ENCODE measurements at regions not wholly inside any gene's neighbourhood (a gene's known extent, or its start where the extent isn't known, plus 50 kb on each side); places are given as distances from the start of the nearest gene placed in this dataset.

- H3K9me3 ChIP-seq: no peaks in the 10 kb centered on the region
- H3K27ac ChIP-seq: no peak overlapping the region
- no peak for TF ChIP-seq CTCF (IDR thresholded peaks at IDR 0.05)
- H3K27me3 ChIP-seq (replicated peaks; ENCODE audit: insufficient read depth): no peaks in the 10 kb centered on the region
- no peaks in the 10 kb centered on the region for H3K4me1 ChIP-seq (ENCODE audit: control insufficient read depth in 1 of 2, low read depth in 2 of 2)
- ATAC-seq (ENCODE audit: insufficient number of reproducible peaks, low FRiP score, low read depth): no peak
- DNase-seq (ENCODE audit: low spot score): no peak
- no peaks in the 10 kb centered on the region for H3K36me3 ChIP-seq
- no peak overlapping the region for H3K4me3 ChIP-seq
Measured at GRCh38 chr1:3992103-3992556, 92.1 kb upstream of the C1orf174 start.

- H3K9me3 ChIP-seq: no peaks in the 10 kb centered on the region
- H3K4me1 ChIP-seq (ENCODE audit: control insufficient read depth in 1 of 2, low read depth in 2 of 2): no peaks in the 10 kb centered on the region
- no peaks in the 10 kb centered on the region for H3K36me3 ChIP-seq
- H3K4me3 ChIP-seq: no peak overlapping the region
- DNase-seq (ENCODE audit: low spot score): no peak
- H3K27ac ChIP-seq: no peak overlapping the region
- ATAC-seq (ENCODE audit: insufficient number of reproducible peaks, low FRiP score, low read depth): no peak
- TF ChIP-seq CTCF (IDR thresholded peaks at IDR 0.05): no peak
- no peaks in the 10 kb centered on the region for H3K27me3 ChIP-seq (replicated peaks; ENCODE audit: insufficient read depth)
Measured at GRCh38 chr1:3992746-3993145, 92.7 kb upstream of the C1orf174 start.

DNA sequence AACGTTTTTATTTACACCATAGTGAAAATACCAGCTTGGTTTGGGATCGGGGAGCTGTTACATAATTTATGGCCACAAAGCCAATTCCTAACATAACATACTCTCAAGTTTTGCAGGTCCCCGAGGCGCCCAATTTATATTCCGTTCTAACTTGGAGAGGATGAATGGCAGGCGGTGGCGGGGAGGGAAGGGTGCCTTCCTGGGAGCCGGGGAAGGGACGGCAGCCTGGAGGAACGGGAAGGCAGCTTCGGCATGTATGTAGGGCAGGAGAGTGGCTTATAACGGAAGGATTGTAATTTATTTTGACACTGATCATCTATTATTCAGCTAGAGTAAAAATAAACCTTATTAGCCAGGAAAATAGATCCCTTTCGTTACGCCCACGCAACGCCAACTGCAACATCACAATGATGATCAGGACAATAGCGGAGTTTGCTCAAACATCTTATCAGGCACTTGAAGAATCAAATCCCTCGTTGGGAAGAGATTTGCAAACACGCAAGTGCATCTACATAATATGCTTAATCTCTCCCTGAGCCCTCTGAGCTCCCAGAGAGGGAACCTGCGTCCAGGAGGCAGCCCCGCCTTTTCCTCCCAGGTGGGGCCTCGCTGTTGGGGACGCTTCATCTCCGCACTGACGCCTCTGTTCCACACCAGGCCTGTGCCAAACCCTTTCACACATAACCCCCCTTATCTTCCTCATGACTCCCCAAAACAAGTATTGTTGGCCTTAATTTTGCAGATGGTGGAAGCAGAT is 93.7 kb upstream of the C1orf174 start:
- Histone ChIP-seq H3K9me3 (no peaks in the 10 kb centered on the region), H3K36me3 (no peaks in the 10 kb centered on the region), H3K4me1 (ENCODE audit: control insufficient read depth in 1 of 2, low read depth in 2 of 2) (no peaks in the 10 kb centered on the region), H3K27me3 (replicated peaks; ENCODE audit: insufficient read depth) (no peaks in the 10 kb centered on the region), H3K4me3 (no peak overlapping the region), H3K27ac (no peak overlapping the region)
- ATAC-seq (ENCODE audit: insufficient number of reproducible peaks, low FRiP score, low read depth) (no peak), DNase-seq (ENCODE audit: low spot score) (no peak)
- TF ChIP-seq CTCF (IDR thresholded peaks at IDR 0.05): no peak

DNA sequence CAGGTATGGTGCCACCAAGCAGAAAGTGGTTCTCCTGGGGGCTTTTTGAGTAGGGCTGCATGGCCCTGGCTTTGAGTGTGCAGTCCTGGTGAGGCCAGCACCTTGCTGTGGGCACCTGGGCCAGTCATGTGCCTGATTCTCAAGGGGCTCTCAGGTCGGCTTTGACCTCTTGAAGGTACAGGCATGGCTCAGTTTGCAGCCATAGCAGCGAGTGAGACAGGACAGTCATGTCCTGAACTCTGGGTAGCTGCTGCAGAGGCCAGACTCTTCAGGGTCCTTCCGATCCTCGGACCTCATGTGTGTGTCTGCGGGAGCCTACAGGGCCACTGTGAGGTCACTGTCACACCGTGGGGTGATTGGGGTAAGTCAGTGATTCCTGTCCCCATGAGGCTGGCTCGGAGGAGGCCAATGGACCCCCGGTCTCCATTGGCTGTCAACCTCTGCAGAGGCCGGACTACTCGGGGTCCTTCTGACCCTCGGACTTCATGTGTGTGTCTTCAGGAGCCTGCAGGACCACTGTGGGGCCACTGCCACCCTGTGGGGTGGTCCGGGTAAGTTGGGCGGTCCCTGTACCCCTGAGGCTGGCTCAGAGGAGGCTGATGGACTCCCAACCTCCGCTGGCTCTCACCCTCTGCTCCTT is 95.2 kb upstream of the C1orf174 start:
- H3K27me3 ChIP-seq (replicated peaks; ENCODE audit: insufficient read depth): no peaks in the 10 kb centered on the region
- H3K9me3 ChIP-seq: no peaks in the 10 kb centered on the region
- no peaks in the 10 kb centered on the region for H3K36me3 ChIP-seq
- no peak overlapping the region for H3K4me3 ChIP-seq
- H3K27ac ChIP-seq: no peak overlapping the region
- no peaks in the 10 kb centered on the region for H3K4me1 ChIP-seq (ENCODE audit: control insufficient read depth in 1 of 2, low read depth in 2 of 2)
- ATAC-seq (ENCODE audit: insufficient number of reproducible peaks, low FRiP score, low read depth): no peak
- no peak for DNase-seq (ENCODE audit: low spot score)
- TF ChIP-seq CTCF (IDR thresholded peaks at IDR 0.05): no peak

DNA sequence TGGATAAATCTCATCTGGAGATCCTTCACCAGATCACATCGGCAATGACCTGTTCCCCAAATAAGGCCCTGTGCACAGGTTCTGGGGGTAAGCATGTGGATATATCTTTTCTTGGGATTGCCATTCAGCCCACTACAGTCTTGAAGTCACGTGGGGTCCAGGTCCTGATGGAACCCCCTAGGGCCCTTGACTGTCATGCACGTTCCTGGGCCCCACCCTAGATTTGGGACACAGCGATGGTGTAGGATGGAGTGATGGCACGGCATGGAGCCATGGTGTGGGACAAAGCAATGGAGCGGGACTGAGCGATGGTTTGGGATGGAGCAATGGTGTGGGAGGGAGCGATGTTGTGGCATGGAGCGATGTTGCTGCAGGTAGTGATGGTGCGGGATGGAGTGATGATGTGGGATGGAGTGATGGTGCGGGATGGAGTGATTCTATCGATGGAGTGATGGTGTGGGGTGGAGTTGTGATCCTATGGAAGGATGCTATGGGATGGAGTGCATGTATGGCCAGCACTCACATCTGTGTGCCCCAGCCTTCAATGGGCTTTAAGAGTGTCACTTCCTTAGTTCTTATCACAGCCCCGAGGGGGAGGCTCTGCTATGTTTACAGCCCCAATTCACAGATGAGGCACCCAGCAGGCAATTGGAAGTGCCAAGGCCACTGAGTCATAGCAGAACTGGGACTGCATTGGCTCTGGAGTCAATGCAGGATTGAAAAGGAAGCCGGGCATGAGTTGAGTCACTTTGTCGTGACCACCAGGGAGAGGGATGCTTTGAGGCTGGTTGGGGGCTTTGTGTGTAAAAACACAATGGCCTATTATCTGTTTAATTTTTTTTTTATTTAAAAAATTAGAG is 97.0 kb upstream of the C1orf174 start:
- ATAC-seq (ENCODE audit: insufficient number of reproducible peaks, low FRiP score, low read depth) (no peak), DNase-seq (ENCODE audit: low spot score) (no peak)
- Histone ChIP-seq H3K9me3 (no peaks in the 10 kb centered on the region), H3K27me3 (replicated peaks; ENCODE audit: insufficient read depth) (no peaks in the 10 kb centered on the region), H3K4me1 (ENCODE audit: control insufficient read depth in 1 of 2, low read depth in 2 of 2) (no peaks in the 10 kb centered on the region), H3K27ac (no peak overlapping the region), H3K4me3 (no peak overlapping the region), H3K36me3 (no peaks in the 10 kb centered on the region)
- TF ChIP-seq CTCF (IDR thresholded peaks at IDR 0.05): no peak
